Inflammatory macrophage treated with lipopolysaccharide for 4 hours (primary cell): ENCODE measurements at regions not wholly inside any gene's neighbourhood (a gene's known extent, or its start where the extent isn't known, plus 50 kb on each side); places are given as distances from the start of the nearest gene placed in this dataset.
"Not testable (repeated sequence)": the region's sequence is repeated elsewhere in the genome, so short reads cannot be mapped to it uniquely, and the experiment has no call there.

Experiments used
- DNase-seq: peaks from one replicate; pipeline ENCODE4 v3.0.0-alpha.2; 2020

- DNase-seq, result no peak
Measured at GRCh38 chr10:63675171-63675570, 154.0 kb downstream of the REEP3 start.

DNA sequence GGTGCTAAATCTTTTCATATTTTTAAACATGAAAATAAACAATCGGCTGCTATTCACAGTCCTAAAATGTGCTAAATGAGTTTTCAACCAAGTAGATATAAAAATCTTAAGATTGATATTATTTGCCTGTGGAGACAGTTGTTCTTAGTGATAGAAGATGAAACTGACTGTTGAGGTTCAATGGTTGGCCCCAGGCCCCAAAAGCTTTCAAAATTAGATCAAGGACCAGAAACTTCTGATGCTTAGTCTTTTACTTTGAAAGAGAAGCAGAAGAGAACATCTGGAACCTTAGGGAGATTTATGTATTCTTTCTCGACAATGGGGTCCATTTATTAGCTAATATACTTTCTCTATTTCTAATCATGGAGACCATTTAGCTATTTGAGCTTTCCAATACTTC, 155.8 kb downstream of the REEP3 start:
- no peak for DNase-seq

GRCh38 chr10:63680545-63680944, 159.3 kb downstream of the REEP3 start:
- DNase-seq, result not testable (repeated sequence)

- no peak for DNase-seq
Measured at GRCh38 chr10:63681993-63682697, 160.9 kb downstream of the REEP3 start.

- DNase-seq, result not testable (repeated sequence)
Measured at GRCh38 chr10:63682698-63683052, 161.5 kb downstream of the REEP3 start.

- no peak for DNase-seq
Measured at GRCh38 chr10:63683223-63683622, 162.0 kb downstream of the REEP3 start.

DNA sequence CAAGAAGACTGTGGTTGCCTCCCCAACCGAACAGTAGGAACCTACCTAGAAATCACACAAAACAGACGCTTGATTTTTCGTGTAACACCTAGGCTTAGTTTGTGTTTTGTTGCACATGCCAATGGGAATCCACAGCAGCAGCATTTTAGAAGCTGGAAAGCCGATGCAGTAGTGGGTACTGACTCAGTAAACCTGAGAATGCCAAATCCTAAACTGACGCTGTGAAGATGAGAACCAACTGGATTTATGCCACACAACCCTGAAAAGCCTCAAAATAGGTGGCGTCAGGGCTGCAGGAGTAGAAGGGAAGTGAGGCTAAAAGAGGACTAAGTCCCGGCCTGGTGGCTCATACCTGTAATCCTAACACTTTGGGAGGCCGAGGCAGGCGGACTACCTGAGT, 162.5 kb downstream of the REEP3 start:
- DNase-seq, result no peak

- DNase-seq, result no peak
Measured at GRCh38 chr10:63684257-63684936, 163.2 kb downstream of the REEP3 start.

DNA sequence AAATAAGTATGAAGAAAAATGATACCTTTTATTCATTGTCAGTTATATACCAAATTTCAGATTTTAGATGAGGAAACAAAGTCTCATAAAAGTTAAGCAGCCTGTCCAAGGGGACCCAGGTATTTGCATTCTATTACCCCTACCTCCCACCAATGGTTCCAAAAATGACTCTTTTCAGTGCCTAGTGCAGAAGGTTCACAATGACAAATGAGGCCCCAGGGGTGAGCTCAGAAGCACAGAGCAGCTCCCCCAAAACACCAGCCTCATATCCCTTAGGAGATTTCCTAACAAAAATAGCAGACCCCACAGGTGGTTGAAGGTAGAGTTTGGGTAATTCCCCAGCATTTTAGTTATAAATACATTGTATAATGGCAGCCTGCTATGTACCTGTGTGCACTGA, 168.6 kb downstream of the REEP3 start:
- no peak for DNase-seq

- peak; percentile 63 for DNase-seq
Measured at GRCh38 chr10:63692220-63692896, 171.2 kb downstream of the REEP3 start.

GRCh38 chr10:63693021-63693420, 171.8 kb downstream of the REEP3 start:
- peak; percentile 28 for DNase-seq

GRCh38 chr10:63696205-63696604, 175.0 kb downstream of the REEP3 start:
- no peak for DNase-seq

DNA sequence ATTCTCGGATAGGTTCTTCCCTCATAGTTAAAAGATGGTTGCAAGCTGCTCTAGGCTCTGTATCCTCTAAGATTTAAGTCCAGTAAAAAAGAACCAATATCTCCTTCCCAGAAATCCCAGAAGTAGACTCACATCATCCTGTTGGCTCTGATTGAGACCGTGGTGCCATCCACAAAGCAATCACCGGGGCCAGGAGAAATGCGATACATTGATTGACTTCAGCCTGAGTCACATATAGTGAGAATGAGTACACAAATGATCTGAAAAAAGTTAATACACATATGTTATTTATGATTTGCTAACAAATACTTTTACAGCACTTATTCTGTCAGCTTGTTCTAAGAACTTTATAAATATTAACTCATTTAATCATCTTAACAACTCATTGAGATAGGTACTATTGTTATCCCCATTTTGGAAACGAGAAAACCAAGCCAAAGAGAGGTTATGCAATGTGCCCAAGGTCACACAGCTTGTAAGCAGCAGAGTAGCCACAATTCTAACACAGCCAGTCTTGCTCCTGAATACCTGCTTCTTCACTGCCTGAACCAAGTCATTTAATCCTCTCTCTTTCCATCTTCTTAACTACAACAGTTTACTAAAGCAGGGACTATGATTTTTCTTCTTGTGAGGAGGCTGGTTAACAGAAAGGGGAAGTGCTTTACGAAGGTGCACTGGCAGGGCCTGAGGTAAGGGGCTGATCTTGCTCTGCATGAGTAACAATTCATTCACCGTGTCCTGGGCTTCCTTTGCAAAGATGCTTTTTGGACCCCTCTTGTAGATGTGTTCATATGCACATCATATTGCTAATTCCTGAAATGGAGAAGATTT, 177.0 kb downstream of the REEP3 start:
- DNase-seq, result no peak

GRCh38 chr10:63698787-63699150, 177.6 kb downstream of the REEP3 start:
- no peak for DNase-seq

- DNase-seq, result peak; percentile 49
Measured at GRCh38 chr10:63699785-63700613, 178.8 kb downstream of the REEP3 start.

DNA sequence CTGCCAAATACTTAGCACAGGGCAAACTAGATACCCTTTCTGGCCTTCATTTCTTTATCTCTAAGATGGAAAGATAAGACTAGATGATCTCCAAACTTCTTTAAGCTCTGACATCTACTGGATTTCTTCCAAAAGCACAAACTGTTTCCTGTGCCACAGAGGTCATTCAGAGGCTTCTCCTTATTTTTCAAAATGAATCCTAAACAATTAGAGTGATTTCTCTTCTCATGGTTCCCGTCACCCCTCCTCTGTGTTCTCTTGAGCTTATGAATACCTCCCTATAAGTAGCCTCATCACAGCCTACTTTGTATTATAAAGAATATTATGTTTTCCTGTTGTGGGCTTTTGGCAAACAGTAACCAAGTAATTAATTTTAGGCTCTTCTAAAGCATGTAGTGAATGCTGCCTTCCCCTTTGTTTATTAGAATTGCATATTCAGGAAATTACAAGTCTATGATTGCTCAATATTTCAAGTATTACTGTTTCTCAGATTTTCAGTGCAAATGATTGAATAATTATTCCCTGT, 179.5 kb downstream of the REEP3 start:
- DNase-seq, result peak; percentile 84

- DNase-seq, result no peak
Measured at GRCh38 chr10:63702092-63702491, 180.9 kb downstream of the REEP3 start.

GRCh38 chr10:63703113-63703670, 182.0 kb downstream of the REEP3 start:
- peak; percentile 97 for DNase-seq

DNA sequence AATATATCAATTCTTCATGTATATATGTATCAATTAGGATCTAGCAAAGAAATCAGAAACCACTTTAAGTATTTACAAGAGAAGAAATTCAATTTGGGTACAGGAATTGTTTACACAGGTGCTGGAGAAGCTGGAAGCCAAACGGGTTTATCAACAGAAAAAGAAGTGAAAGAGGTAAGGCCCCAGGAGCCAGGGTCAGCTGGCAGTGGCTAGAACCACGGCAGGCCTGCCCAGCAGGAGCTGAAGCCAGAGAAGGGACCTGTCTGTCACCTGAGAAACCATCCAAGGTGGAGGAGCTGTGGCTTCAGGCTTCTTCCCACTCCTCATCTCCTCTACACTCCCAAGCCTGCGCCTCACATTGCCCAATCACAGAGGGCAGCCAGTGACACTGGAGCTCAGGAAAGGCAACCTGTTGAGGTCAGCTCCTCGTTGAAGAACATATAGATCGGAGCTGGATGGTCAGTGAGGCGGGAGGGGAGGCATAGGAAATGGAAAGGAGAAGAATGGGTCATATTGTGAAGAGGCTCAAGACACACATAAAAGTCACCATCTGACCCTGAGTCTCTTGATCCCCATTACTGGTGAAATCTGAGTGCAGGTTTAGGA, 182.6 kb downstream of the REEP3 start:
- DNase-seq, result no peak

- DNase-seq, result peak; percentile 95
Measured at GRCh38 chr10:63707254-63707910, 186.2 kb downstream of the REEP3 start.

- DNase-seq, result no peak
Measured at GRCh38 chr10:63708421-63708820, 187.2 kb downstream of the REEP3 start.
